Ramos (cell line): ENCODE measurements at regions not wholly inside any gene's neighbourhood (a gene's known extent, or its start where the extent isn't known, plus 50 kb on each side); places are given as distances from the start of the nearest gene placed in this dataset.
"Not testable (repeated sequence)": the region's sequence is repeated elsewhere in the genome, so short reads cannot be mapped to it uniquely, and the experiment has no call there.

ENCODE experiments used
- in situ Hi-C: fragments of 300-500 bp; cut with MboI; formaldehyde crosslinking; loops from one replicate; pipeline ENCODE4 v1.14.3; 2022; ENCODE audit warnings: low sequenced_read_pairs; ENCODE audit not compliant: unreplicated experiment

DNA sequence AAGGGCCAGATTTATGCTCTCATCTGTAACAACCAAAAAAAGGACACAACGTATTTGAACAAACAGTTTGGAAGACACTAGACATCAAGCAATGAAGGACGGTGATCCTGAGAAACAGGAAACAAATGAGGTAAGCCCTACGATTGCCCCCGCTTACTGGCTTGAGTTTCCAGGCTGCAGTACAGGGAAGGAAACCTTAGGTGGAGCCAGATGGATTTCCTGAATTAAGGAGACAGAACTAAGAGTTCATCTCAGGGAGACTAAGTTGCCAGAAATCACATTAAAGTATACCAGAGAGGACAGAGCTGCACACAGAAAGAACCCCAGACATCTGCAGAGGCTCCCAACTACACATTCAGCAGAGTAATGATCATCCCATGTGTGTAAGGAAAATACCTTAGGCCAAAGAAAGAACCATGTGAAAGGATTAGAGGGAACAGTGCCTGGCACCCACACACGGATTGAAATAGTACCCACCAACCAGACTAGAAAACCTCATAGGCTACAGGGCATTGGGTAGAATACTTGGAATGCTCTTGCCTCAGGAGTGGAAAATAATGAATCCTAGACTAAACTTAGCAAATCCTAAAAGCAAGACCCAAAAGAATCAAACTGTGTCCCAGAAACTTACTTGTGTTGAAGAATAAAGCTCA lies 99.3 kb upstream of the NIPBL start:
- in situ Hi-C loops, result no loop called here

DNA sequence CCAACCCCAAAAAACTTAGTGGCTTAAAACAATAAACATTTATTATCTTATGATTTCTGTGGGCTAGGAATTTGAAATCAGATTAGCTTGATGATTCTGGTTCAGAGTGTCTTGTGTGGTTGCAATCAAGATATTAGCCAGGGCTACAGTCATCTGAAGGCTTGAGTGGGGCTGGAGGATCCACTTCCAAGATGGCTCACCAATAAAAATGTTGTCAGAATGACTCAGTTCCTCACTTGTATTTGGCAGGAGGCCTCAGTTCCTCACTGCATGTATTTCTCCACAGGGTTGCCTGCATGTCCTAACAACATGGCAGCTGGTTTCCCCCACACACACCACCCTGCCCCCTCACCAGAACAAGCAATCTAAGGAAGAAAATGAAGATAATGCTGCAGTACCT lies 98.2 kb upstream of the NIPBL start:
- in situ Hi-C loops, result no loop called here

DNA sequence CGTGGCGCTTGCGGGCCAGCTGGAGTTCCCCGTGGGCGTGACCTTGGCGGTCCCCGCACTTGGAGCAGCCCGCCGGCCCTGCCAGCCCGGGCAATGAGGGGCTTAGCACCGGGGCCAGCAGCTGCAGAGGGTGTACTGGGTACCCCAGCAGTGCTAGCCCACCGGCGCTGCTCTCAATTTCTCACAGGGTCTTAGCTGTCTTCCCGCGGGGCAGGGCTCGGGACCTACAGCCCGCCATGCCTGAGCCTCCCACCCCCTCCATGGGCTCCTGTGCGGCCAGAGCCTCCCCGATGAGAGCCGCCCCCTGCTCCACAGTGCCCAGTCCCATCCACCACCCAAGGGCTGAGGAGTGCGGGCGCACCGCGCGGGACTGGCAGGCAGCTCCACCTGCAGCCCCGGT lies 94.0 kb upstream of the NIPBL start:
- in situ Hi-C loops, result not testable (repeated sequence)

- in situ Hi-C loops, result no loop called here
These were observed 90.0 kb upstream of the NIPBL start for GRCh38 chr5:36786448-36787012.

- in situ Hi-C loops, result no loop called here
These were observed 89.0 kb upstream of the NIPBL start for GRCh38 chr5:36787365-36788093.

- in situ Hi-C loops, result no loop called here
These were observed 85.7 kb upstream of the NIPBL start for GRCh38 chr5:36790847-36791246.

GRCh38 chr5:36792560-36793180 lies 83.9 kb upstream of the NIPBL start:
- in situ Hi-C loops, result no loop called here

- in situ Hi-C loops, result no loop called here
These were observed 81.2 kb upstream of the NIPBL start for GRCh38 chr5:36795366-36795765.

- in situ Hi-C loops, result no loop called here
These were observed 80.4 kb upstream of the NIPBL start for GRCh38 chr5:36796155-36796554.

DNA sequence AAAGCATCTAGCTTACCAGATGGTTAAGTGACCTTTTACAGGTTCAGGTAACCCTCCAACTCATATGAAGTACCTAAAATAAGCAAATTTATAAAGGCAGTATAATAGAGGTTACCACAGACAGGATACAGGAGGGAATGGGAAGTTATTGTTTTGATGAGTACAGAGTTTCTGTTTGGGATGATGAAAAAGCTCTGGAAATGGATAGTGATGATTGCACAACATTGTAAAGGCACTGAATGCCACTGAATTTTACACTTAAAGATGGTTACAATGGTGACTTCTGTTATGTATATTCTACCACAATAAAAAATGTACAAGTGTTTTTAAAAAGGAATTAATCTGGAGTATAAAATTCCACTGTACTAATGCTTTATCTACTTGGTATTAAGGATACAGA lies 75.0 kb upstream of the NIPBL start:
- in situ Hi-C loops, result no loop called here

DNA sequence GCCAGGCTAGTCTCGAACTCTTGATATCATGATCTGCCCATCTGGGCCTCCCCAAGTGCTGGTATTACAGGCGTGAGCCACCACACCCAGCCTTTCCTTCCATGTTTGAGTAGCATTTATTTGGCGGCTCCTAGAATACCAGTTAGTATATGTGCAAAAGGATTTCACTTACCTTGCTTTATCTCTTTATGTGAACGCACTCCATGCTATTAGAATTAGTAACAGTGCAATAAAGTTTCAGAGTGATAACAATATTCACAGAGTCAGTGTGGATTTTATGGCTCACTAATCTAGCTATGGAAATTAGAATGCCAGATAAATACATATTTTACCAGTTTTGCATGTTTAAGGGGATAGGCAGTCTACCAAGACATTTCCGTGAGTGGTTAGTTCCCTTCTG lies 74.4 kb upstream of the NIPBL start:
- in situ Hi-C loops, result no loop called here

GRCh38 chr5:36813249-36813648 lies 63.3 kb upstream of the NIPBL start:
- in situ Hi-C loops, result not testable (repeated sequence)

- in situ Hi-C loops, result no loop called here
These were observed 60.7 kb upstream of the NIPBL start for GRCh38 chr5:36815871-36816270.

- in situ Hi-C loops, result no loop called here
These were observed 55.7 kb upstream of the NIPBL start for GRCh38 chr5:36820900-36821299.

DNA sequence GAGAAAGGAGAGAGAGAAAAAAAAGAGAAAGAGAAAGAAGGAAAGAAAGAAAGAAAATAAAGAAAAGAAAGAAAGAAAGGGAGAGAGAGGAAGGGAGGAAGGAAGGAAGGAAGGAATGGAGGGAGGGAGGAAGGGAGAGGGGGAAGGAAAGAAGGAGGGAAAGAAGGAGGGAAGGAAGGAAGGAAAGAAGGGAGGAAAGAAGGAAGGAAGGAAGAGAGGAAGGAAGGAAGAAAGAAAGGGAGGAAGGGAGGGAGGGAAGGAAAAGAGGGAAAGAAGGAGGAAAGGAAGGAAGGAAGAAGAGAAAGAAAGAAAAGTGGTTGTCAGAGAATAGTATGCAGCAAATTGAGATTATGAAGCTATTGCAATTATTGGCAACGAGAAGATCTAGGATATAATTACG lies 49.9 kb upstream of the NIPBL start:
- in situ Hi-C loops, result no loop called here
